K562 (cell line): ENCODE measurements at regions not wholly inside any gene's neighbourhood (a gene's known extent, or its start where the extent isn't known, plus 50 kb on each side); places are given as distances from the start of the nearest gene placed in this dataset.

Experiments
- ATAC-seq: fragments of 200-7000 bp; cut with Tn5 transposase; 3 replicates; pipeline ENCODE4 v1.9.1; 2020; ENCODE audit warnings: moderate library complexity
- BruUV-seq: library from RNA; stranded (reverse); fragments of 400-500 nt; replicated peaks from 2 replicates; lab custom pipeline; 2021; lab: Mats Ljungman, UMichigan
- CTCF ChIA-PET: fragments of 300-600 bp; formaldehyde crosslinking; extraction: SDS; loops from one replicate; lab custom pipeline; 2021; ENCODE audit warnings: low intra/inter-chr PET ratio; lab: Yijun Ruan, JAX
- POLR2A ChIA-PET: fragments of 300-600, 350-650 bp; sonication (Branson Sonifier 250); formaldehyde crosslinking; extraction: SDS; loops from one replicate; lab custom pipeline; 2021; ENCODE audit warnings: antibody characterized with exemption, inconsistent platforms; lab: Yijun Ruan, JAX
- DNase-seq, 4 experiments: peaks; one replicate each; pipeline versions ENCODE4 v3.0.0 to v3.0.0-alpha.2; 2011 to 2018; ENCODE audit warnings: low spot score in 3 of 4, mixed read lengths in 3 of 4; ENCODE audit errors: extremely low read depth in 1 of 4
- FAIRE-seq: peaks from 2 replicates; lab custom pipeline; 2011; peaks lifted over from hg19 to GRCh38; lab: Jason Lieb, UNC
- H2AFZ ChIP-seq: 2 replicates; pipeline ENCODE4 v1.6.0; 2011; ENCODE audit warnings: low read depth, low read length, control low read depth, inconsistent platforms
- H3K27ac ChIP-seq: fragments of 200-600 bp; 3 replicates; pipeline ENCODE4 v1.8.0; 2011; ENCODE audit warnings: low read depth, mild to moderate bottlenecking, control low read depth, inconsistent platforms, low read length, moderate library complexity, mixed read lengths; ENCODE audit errors: extremely low read depth
- H3K27me3 ChIP-seq, 2 experiments: fragments of 300-600 bp in 1 of 2; 2 replicates in 1 of 2; 3 replicates in 1 of 2; pipeline versions ENCODE4 v1.6.0 to v1.8.0; 2011; ENCODE audit warnings: inconsistent platforms in 2 of 2, low read length in 2 of 2, mild to moderate bottlenecking in 1 of 2, mixed read lengths in 1 of 2, moderate library complexity in 1 of 2; ENCODE audit not compliant: control insufficient read depth in 2 of 2, insufficient read depth in 2 of 2
- H3K36me3 ChIP-seq: fragments of 300-600 bp; 3 replicates; pipeline ENCODE4 v1.8.0; 2011; ENCODE audit warnings: mild to moderate bottlenecking, low read length, inconsistent platforms; ENCODE audit not compliant: control insufficient read depth, insufficient read depth
- H3K4me1 ChIP-seq, 2 experiments: fragments of 200-600 bp in 1 of 2; replicated peaks in 1 of 2; 2 replicates in 1 of 2; 3 replicates in 1 of 2; pipeline versions ENCODE4 v1.5.1 to v1.8.0; 2011; ENCODE audit warnings: inconsistent platforms in 2 of 2, low read length in 2 of 2, mild to moderate bottlenecking in 1 of 2, mixed read lengths in 1 of 2, moderate library complexity in 1 of 2; ENCODE audit not compliant: control insufficient read depth in 2 of 2, insufficient read depth in 2 of 2
- H3K4me2 ChIP-seq: 2 replicates; pipeline ENCODE4 v1.6.1; 2011; ENCODE audit warnings: low read length, control low read depth, inconsistent platforms, mixed read lengths; ENCODE audit not compliant: insufficient read depth
- H3K4me3 ChIP-seq: fragments of 200-600 bp; sonication (generic), shearing (Covaris generic); 2 replicates; pipeline ENCODE4 v1.5.1; 2016; ENCODE audit warnings: control low read depth, inconsistent platforms
- H3K79me2 ChIP-seq: fragments of 200-600 bp; 3 replicates; pipeline ENCODE4 v1.8.0; 2011; ENCODE audit warnings: low read length, inconsistent platforms; ENCODE audit not compliant: control insufficient read depth, insufficient read depth
- H3K9ac ChIP-seq, 2 experiments: 2 replicates each; pipeline versions ENCODE4 v1.6.0 to v1.6.1; 2011; ENCODE audit warnings: low read depth in 2 of 2, low read length in 2 of 2, control low read depth in 1 of 2, inconsistent platforms in 1 of 2, mild to moderate bottlenecking in 1 of 2, mixed read lengths in 1 of 2; ENCODE audit not compliant: insufficient read depth in 1 of 2
- H3K9me1 ChIP-seq: one replicate; pipeline ENCODE4 v1.6.0; 2011; ENCODE audit warnings: inconsistent platforms, mild to moderate bottlenecking, low read length, moderate library complexity; ENCODE audit not compliant: control insufficient read depth, insufficient read depth
- H3K9me3 ChIP-seq: replicated peaks from 2 replicates; pipeline ENCODE4 v1.5.1; 2011; ENCODE audit warnings: low read depth, low read length, inconsistent platforms; ENCODE audit not compliant: control insufficient read depth, insufficient read depth
- H4K20me1 ChIP-seq: replicated peaks from 2 replicates; pipeline ENCODE4 v1.6.1; 2011; ENCODE audit warnings: low read length, inconsistent platforms, mixed read lengths; ENCODE audit not compliant: control insufficient read depth, insufficient read depth
- SMAD2 ChIP-seq: fragments of 150-350 bp; IDR thresholded peaks from 2 replicates; pipeline ENCODE4 v1.6.1; 2014; ENCODE audit warnings: low read depth, mild to moderate bottlenecking, low read length
- ZNF695 ChIP-seq: fragments of 450-650 bp; formaldehyde crosslinking; IDR thresholded peaks from 2 replicates; pipeline ENCODE4 v1.4.0; 2020; ENCODE audit warnings: mild to moderate bottlenecking, moderate library complexity
- in situ Hi-C: fragments of 300-500 bp; cut with MboI; formaldehyde crosslinking; loops from 4 replicates; pipeline ENCODE4 v1.15.0; 2018; ENCODE audit warnings: inconsistent platforms, mixed read lengths
- intact Hi-C: fragments of 100-400 bp; cut with micrococcal nuclease; formaldehyde crosslinking; loops from 2 replicates; pipeline ENCODE4 v1.14.2; 2022
- TF ChIP-seq, protein P1 (sequence below): fragments of 250-450 bp; sonication (Bioruptor Pico); IDR thresholded peaks from 2 replicates; pipeline ENCODE4 v1.5.0; 2021
- TF ChIP-seq, protein P2 (sequence below): sonication (generic); formaldehyde crosslinking; IDR thresholded peaks from 2 replicates; pipeline ENCODE4 v1.8.0; 2023; ENCODE audit warnings: missing genetic modification reagents, mild to moderate bottlenecking, borderline replicate concordance

DNA sequence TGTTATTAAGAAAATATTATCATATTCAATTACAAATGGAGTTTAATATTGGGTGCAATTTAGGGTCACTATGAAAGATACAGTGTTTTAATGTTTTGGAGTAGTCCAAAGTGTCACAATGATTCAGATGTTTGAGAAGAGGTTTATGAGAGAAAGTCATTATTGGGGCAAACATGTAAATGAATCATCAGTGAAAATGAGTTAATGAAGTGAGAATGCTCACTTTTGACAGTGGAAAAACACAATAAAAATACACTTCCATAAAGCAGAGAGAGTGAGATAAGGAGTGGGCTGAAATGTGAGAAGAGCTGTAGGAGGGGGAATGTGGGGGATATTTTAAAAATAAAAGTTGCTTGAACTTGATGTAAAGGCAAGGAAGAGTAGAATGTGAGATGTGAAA is 957.1 kb downstream of the PCDH18 start:
- in situ Hi-C loops, result no loop called here
- FAIRE-seq (no peak), ATAC-seq (no peak), DNase-seq (no peak)
- CTCF ChIA-PET, result no interaction called here
- Histone ChIP-seq H3K27ac (no peak overlapping the region), H2AFZ (no peak overlapping the region), H3K9me1 (no peaks in the 10 kb centered on the region), H3K36me3 (no peaks in the 10 kb centered on the region), H3K79me2 (no peaks in the 10 kb centered on the region), H4K20me1 (no peaks in the 10 kb centered on the region), H3K27me3 (no peaks in the 10 kb centered on the region), H3K9me3 (no peaks in the 10 kb centered on the region), H3K4me2 (no peak overlapping the region), H3K4me1 (no peaks in the 10 kb centered on the region), H3K9ac (no peak overlapping the region), H3K4me3 (no peak overlapping the region)
- no TSS peak for BruUV-seq
- TF ChIP-seq SMAD2 (no peak), ZNF695 (no peak)
- TF ChIP-seq, protein P1, sequence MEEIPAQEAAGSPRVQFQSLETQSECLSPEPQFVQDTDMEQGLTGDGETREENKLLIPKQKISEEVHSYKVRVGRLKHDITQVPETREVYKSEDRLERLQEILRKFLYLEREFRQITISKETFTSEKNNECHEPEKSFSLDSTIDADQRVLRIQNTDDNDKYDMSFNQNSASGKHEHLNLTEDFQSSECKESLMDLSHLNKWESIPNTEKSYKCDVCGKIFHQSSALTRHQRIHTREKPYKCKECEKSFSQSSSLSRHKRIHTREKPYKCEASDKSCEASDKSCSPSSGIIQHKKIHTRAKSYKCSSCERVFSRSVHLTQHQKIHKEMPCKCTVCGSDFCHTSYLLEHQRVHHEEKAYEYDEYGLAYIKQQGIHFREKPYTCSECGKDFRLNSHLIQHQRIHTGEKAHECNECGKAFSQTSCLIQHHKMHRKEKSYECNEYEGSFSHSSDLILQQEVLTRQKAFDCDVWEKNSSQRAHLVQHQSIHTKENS (CRISPR knock-in tag), result no peak
- TF ChIP-seq, protein P2, sequence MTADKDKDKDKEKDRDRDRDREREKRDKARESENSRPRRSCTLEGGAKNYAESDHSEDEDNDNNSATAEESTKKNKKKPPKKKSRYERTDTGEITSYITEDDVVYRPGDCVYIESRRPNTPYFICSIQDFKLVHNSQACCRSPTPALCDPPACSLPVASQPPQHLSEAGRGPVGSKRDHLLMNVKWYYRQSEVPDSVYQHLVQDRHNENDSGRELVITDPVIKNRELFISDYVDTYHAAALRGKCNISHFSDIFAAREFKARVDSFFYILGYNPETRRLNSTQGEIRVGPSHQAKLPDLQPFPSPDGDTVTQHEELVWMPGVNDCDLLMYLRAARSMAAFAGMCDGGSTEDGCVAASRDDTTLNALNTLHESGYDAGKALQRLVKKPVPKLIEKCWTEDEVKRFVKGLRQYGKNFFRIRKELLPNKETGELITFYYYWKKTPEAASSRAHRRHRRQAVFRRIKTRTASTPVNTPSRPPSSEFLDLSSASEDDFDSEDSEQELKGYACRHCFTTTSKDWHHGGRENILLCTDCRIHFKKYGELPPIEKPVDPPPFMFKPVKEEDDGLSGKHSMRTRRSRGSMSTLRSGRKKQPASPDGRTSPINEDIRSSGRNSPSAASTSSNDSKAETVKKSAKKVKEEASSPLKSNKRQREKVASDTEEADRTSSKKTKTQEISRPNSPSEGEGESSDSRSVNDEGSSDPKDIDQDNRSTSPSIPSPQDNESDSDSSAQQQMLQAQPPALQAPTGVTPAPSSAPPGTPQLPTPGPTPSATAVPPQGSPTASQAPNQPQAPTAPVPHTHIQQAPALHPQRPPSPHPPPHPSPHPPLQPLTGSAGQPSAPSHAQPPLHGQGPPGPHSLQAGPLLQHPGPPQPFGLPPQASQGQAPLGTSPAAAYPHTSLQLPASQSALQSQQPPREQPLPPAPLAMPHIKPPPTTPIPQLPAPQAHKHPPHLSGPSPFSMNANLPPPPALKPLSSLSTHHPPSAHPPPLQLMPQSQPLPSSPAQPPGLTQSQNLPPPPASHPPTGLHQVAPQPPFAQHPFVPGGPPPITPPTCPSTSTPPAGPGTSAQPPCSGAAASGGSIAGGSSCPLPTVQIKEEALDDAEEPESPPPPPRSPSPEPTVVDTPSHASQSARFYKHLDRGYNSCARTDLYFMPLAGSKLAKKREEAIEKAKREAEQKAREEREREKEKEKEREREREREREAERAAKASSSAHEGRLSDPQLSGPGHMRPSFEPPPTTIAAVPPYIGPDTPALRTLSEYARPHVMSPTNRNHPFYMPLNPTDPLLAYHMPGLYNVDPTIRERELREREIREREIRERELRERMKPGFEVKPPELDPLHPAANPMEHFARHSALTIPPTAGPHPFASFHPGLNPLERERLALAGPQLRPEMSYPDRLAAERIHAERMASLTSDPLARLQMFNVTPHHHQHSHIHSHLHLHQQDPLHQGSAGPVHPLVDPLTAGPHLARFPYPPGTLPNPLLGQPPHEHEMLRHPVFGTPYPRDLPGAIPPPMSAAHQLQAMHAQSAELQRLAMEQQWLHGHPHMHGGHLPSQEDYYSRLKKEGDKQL (CRISPR knock-in tag), result no peak
- intact Hi-C loops, result no loop called here
- POLR2A ChIA-PET, result no interaction called here
